Right lobe of liver (tissue), 4 donors: ENCODE measurements at regions not wholly inside any gene's neighbourhood (a gene's known extent, or its start where the extent isn't known, plus 50 kb on each side); places are given as distances from the start of the nearest gene placed in this dataset.

Experiments
- CTCF ChIP-seq, 4 donors: fragments of 200-600 bp in 3 of 4; fragments of 450-650 bp in 1 of 4; IDR thresholded peaks; one replicate each; pipeline versions ENCODE4 v1.5.1 to v1.8.0; 2016 to 2022; ENCODE audit warnings: antibody characterized with exemption in 4 of 4, mild to moderate bottlenecking in 2 of 4
- POLR2A ChIP-seq: fragments of 450-650 bp; IDR thresholded peaks from one replicate; pipeline ENCODE4 v1.6.1; 2017; ENCODE audit warnings: antibody characterized with exemption, mild to moderate bottlenecking
- donor health status: DM: no; HTN: no; CAD: no.
- donor health status: DM: no; HTN: no; CAD: no.
- donor health status: DM: no; HTN: yes; CAD: no.

- TF ChIP-seq CTCF (IDR thresholded peaks at IDR 0.05), result no peak
- TF ChIP-seq POLR2A, result no peak
Observed at GRCh38 chr22:48937032-48937639, 890.5 kb downstream of the BRD1 start.
